HG03521 (cell line): ENCODE measurements at regions not wholly inside any gene's neighbourhood (a gene's known extent, or its start where the extent isn't known, plus 50 kb on each side); places are given as distances from the start of the nearest gene placed in this dataset.
"Not testable (repeated sequence)": the region's sequence is repeated elsewhere in the genome, so short reads cannot be mapped to it uniquely, and the experiment has no call there.

Source experiments
- ATAC-seq: cut with Tn5 transposase; IDR thresholded peaks from one replicate; pipeline ENCODE4 v1.9.1; 2021; ENCODE audit warnings: mild to moderate bottlenecking, moderate library complexity; ENCODE audit not compliant: unreplicated experiment

DNA sequence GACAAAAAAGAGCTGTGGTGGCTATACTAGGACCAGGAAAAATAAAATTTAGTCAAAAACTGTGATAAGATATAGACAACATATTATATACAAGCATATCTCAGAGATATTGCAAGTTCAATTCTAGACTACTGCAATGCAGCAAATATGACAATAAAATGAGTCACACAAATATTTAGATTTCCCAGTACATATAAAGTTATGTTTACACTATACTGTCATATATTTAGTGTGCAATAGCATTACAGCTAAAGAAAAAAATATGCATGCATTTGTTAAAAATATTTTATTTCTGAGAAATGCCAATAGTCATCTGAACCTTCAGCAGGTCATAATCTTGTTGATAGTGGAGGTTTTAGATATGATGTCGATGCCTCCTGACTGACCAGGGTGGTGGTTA, 72.1 kb downstream of the AKR1C4 start:
- no peak for ATAC-seq

DNA sequence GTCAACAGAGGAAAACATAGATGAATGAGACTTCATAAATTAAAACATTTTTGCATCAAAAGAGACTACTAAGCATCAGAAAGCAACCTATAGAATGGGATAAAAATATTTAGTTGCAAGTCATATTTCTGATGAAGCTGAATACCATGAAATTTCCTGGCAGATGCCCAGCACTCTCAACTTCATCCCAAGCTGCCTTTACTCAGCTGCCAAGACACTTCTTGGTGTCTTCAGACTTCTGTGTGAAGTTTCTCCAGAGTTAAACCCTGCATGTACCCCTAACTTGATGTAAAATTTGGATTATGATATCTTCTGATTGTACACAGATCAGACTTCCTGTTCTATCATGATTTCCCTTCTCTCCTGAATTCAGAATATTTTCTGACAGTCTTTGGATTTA, 73.2 kb downstream of the AKR1C4 start:
- ATAC-seq: no peak

GRCh38 chr10:5271526-5271925, 74.9 kb downstream of the AKR1C4 start:
- no peak for ATAC-seq

DNA sequence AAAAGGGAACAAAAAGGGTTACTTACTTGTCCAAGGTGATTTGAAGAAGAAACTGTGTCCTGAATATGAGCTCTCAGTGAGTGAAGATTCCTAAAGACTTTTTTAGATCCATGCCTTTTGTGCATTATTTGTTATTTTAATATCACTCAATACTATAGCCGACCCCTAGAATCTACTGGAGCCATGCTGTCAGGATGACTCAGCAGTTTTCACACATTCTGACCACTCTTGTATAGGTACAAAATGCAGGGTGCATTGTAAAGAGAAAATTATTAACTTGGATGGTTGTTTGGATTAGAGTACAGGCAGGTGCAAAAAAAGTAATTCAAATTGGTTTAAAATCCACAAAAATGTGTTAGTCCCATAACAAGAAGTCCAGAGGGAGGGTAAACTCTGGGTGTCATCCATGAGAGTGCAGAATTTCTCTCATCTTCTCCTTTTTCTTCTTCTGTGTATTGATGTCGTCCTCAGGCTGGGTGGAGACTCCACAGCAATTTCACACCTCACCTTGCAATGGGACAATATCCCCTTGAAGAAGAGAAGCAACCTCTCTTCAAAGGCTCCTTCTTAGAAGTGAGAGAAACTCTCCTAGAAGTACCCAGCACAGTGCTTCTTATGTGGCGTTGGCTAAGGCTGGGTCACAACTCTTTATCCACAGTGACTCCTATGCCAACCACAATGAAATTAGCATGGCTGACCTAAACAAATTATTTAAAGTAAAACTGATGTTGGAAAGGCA, 75.6 kb downstream of the AKR1C4 start:
- no peak for ATAC-seq

DNA sequence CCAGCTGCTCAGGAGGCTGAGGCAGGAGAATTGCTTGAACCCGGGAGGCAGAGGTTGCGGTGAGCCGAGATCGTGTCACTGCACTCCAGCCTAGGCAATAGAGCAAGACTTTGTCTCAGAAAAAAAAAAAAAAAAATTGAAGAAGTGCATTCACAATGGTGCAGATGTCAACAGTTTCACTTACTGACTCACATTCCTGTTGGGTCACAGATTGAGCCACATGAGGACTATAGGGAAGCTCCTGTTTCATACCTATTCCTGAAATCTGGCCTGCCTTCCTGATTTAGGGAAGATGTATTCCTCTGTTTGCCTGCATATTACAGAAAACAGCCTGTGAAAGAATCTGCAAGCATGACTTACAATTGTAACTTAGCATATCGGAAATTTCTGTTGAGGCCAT, 78.2 kb downstream of the AKR1C4 start:
- no peak for ATAC-seq

- ATAC-seq: no peak
Measured at GRCh38 chr10:5281356-5281755, 83.4 kb upstream of the UCN3 start.

DNA sequence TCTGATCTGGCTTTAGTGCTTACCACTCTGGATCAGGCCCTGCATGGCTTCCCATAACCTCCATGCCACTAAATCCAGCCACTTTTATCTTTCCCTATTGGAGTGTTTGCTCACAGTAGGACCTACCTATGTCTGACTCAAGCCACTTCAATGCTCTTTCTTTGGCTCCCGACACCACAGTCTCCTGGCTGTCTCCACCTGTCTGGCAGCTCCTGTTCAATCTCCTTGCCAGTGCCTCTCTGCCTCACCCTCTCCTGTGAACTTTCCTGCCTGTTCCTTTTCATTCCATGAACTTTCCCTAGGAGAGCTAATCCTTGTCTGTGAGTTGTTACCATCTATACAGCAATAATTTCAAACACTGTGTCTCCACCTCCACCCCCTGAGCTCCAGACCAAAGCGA, 82.6 kb upstream of the UCN3 start:
- ATAC-seq: no peak

- peak; percentile 72 for ATAC-seq
Measured at GRCh38 chr10:5283305-5284158, 81.2 kb upstream of the UCN3 start.

GRCh38 chr10:5284311-5285057, 80.3 kb upstream of the UCN3 start:
- ATAC-seq: no peak

DNA sequence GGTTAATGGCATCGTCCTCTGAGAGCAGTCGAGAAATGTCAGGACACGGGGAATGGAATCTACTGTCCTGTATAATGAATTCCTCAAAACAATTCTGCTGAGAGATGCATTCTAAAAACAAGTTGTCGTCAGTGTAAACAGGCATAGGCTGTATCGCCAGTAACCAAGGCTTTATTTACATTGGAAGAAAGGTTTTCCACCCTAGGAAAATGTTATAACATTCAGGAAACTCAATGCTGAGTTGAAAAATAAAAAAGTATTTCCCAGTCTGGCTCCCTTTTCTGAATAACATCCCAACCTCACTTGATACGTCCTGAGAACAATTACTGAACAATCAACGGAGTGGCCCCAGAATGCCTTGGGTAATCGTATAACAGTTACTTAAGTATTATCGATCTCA, 79.6 kb upstream of the UCN3 start:
- ATAC-seq: no peak

DNA sequence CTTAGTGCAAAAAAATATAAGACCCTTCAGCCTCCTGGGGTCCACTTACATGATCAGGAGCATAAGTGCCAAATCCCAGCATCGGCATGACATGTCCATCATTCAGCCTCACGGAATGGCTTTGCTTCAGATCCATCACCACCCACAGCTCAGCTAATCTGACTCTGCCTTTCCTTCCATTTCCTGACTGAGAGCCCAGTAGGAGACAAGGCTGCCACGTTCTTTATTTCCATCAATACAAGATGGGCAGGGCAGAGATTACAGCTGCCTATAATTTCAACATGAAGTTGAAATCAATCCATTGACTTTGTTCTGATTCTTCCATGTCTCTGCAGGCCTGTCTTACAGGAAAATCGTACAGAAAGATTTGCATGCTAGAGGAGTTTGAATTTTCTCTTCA, 76.4 kb upstream of the UCN3 start:
- ATAC-seq: no peak

DNA sequence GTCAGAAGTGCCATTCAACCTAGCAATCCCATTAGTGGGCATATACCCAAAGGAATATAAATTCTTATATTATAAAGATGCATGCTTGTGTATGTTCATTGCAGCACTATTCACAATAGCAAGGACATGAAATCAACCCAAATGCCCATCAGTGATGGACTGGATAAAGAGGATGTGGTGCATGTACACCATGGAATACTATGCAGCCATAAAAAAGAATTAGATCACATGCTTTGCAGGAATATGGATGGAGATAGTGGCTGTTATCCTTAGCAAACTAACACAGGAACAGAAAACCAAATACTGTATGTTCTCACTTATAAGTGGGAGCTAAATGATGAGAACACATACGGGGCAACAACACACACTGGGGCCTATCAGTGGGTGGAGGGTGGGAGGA, 75.5 kb upstream of the UCN3 start:
- not testable (repeated sequence) for ATAC-seq

DNA sequence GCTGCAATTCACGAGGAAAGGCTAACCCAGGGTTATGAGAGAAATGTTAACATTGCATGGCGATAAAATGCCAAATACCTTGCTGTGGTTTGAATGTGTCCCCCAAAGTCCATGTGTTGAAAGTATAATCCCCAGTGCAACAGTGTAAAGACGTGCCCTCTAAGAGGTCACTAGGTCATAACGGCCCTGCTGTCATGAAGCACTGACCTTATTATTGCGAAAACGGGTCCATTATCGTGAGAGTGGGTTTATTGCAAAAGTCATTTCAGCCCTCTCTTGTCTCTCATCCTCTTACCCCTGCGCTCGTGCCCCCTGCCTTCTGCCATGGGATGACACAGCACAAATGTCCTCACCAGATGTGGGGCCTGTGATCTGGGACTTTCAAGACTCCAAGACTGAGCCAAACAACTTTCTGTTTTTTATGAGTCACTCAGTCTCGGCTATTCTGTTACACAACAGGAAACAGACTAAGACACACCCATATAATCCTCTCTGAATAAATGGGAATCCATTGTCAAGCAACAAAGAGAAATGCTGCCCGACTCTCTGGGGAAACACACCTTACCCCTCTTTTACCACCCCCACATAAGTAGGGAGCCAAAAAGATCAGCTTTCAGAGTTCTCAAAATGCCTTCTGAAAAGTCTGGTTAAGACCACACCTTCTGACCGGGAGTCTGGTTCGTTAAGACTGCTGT, 73.1 kb upstream of the UCN3 start:
- ATAC-seq: no peak

- ATAC-seq: no peak
Measured at GRCh38 chr10:5292196-5292735, 72.5 kb upstream of the UCN3 start.

DNA sequence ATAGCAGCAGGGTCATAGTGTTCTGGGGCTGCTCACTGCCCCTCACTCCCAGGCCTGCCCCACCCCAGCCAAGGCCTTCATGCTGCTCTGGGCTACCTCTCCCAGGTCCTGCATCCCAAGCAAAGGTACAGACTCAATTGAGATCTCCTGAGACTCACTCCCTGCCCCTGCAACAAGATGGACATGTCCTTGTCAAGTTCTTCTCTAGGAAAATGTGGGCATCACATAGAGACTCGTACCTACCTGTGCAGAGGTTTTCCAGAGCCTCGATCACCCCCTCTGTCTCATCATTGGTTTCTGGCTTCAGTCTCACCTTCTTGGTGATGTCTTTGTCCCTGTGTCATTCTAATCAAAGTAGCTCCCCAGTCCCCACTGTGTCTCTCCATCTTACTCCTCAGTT, 71.8 kb upstream of the UCN3 start:
- ATAC-seq: not testable (repeated sequence)

DNA sequence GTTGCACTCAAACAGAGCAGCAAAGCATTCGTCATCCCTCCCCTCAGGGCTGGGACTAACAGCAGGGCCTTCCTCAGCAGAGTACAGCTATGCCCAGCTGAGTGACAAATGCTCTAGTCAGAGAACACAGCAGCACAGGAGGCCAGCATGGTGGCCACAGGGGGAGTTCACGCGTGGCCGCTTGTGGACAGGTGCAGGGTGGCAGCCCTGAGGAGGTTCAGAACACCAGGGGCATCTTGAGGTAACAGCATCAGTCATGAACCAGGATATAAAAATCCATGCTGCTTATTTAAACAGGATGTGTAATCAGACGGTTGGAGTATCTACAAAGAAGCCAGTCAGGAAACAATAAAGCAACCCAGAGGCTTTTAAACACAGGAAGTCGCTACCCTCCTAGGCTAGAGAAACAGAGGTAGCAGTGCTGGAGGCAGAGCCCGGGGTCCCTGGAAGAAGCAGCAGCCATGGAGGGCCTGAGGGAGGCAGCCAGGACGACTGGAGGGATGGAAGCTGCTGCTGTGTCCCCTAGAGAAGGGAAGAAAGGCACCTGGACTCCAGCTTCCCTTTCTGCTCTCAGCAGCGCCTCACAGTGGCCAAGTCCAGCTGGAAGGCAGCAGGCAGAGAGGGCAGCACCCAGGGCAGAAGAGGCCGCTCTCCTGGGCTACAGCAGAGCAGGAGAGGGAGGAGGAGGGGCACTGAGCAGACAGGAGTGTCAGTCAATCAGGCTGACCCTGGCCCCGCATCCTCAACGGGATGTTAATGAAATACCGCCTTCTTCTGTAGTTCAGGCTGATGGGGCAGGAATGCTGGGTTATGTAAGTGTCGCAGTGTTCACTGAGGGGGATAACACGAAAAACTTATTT, 70.8 kb upstream of the UCN3 start:
- ATAC-seq: no peak

- ATAC-seq: no peak
Measured at GRCh38 chr10:5297466-5297865, 67.3 kb upstream of the UCN3 start.

- no peak for ATAC-seq
Measured at GRCh38 chr10:5297996-5298395, 66.8 kb upstream of the UCN3 start.

GRCh38 chr10:5299950-5300349, 64.8 kb upstream of the UCN3 start:
- ATAC-seq: no peak

- ATAC-seq: no peak
Measured at GRCh38 chr10:5303504-5303903, 61.3 kb upstream of the UCN3 start.
